Right lobe of liver (tissue), 6 donors: ENCODE measurements at regions not wholly inside any gene's neighbourhood (a gene's known extent, or its start where the extent isn't known, plus 50 kb on each side); places are given as distances from the start of the nearest gene placed in this dataset.
"Not testable (repeated sequence)": the region's sequence is repeated elsewhere in the genome, so short reads cannot be mapped to it uniquely, and the experiment has no call there.

Experiments
- ATAC-seq, 4 donors: fragments of 200-7000 bp; cut with Tn5 transposase; one replicate each; pipeline ENCODE4 v1.9.1; 2020; ENCODE audit warnings: mild to moderate bottlenecking in 4 of 4, moderate library complexity in 4 of 4
- DNase-seq, 3 donors: peaks; one replicate each; pipeline ENCODE4 v3.0.0-alpha.2; 2020
- H3K27ac ChIP-seq, 3 donors: fragments of 200-600 bp; one replicate each; pipeline ENCODE4 v1.8.0; 2022
- H3K27me3 ChIP-seq, 2 donors: fragments of 200-600 bp; one replicate each; pipeline ENCODE4 v1.8.0; 2022
- H3K36me3 ChIP-seq, 4 donors: fragments of 200-600 bp; sonication (generic) in 1 of 4; one replicate each; pipeline versions ENCODE4 v1.5.1 to v1.8.0; 2017 to 2022; ENCODE audit warnings: control low read depth in 1 of 4
- H3K4me1 ChIP-seq, 4 donors: fragments of 200-600 bp; sonication (generic) in 1 of 4; one replicate each; pipeline versions ENCODE4 v1.5.1 to v1.8.0; 2017 to 2022; ENCODE audit warnings: control low read depth in 1 of 4
- H3K4me3 ChIP-seq, 3 donors: fragments of 200-600 bp; one replicate each; pipeline ENCODE4 v1.8.0; 2022
- H3K9me3 ChIP-seq, 4 donors: fragments of 200-600 bp; sonication (generic) in 1 of 4; one replicate each; pipeline versions ENCODE4 v1.5.1 to v1.8.0; 2017 to 2022; ENCODE audit warnings: control low read depth in 1 of 4
- CTCF ChIP-seq, 4 donors: fragments of 200-600 bp in 3 of 4; fragments of 450-650 bp in 1 of 4; IDR thresholded peaks; one replicate each; pipeline versions ENCODE4 v1.5.1 to v1.8.0; 2016 to 2022; ENCODE audit warnings: antibody characterized with exemption in 4 of 4, mild to moderate bottlenecking in 2 of 4
- POLR2A ChIP-seq: fragments of 450-650 bp; IDR thresholded peaks from one replicate; pipeline ENCODE4 v1.6.1; 2017; ENCODE audit warnings: antibody characterized with exemption, mild to moderate bottlenecking
- WGBS: methylation state at CpG from one replicate; pipeline ENCODE4 v1.1.6; 2018; ENCODE audit warnings: low coverage, low lambda C conversion rate; ENCODE audit not compliant: insufficient coverage; ENCODE audit errors: missing lambda C conversion rate; 5-methylcytosine and 5-hydroxymethylcytosine counted together
- intact Hi-C, 2 donors: fragments of 100-400 bp; cut with DNase I; formaldehyde crosslinking; loops; one replicate each; pipeline versions ENCODE4 v1.11.2 to v1.14.1; 2022
- donor health status: DM: no; HTN: yes; CAD: no.
- donor health status: DM: no; HTN: no; CAD: no.
- donor health status: DM: no; HTN: no; CAD: no.
- donor health status: DM: no; HTN: yes; CAD: no.
- donor health status: DM: no; HTN: yes; CAD: no.

- ATAC-seq = no peak
- 22% methylated on average over 1 of the region's 1 CpG for WGBS
- H3K4me3 ChIP-seq = no peak overlapping the region
- no peak overlapping the region for H3K27ac ChIP-seq
- no peak for DNase-seq
- TF ChIP-seq CTCF (IDR thresholded peaks at IDR 0.05) (no peak), POLR2A (no peak)
- no peaks in the 10 kb centered on the region for H3K36me3 ChIP-seq
- H3K4me1 ChIP-seq = no peaks in the 10 kb centered on the region
- intact Hi-C loops = no loop called here
- no peaks in the 10 kb centered on the region for H3K9me3 ChIP-seq
- no peaks in the 10 kb centered on the region for H3K27me3 ChIP-seq
Observed at GRCh38 chr4:156517546-156517945, 454.1 kb downstream of the PDGFC start.

- DNase-seq (no peak), ATAC-seq (no peak)
- H3K36me3 ChIP-seq = no peaks in the 10 kb centered on the region
- TF ChIP-seq POLR2A (no peak), CTCF (IDR thresholded peaks at IDR 0.05) (no peak)
- H3K4me3 ChIP-seq = no peak overlapping the region
- intact Hi-C loops = no loop called here
- H3K27ac ChIP-seq = no peak overlapping the region
- whole genome bisulfite sequencing = 57% methylated on average over 1 of the region's 1 CpG
- H3K27me3 ChIP-seq = no peaks in the 10 kb centered on the region
- no peaks in the 10 kb centered on the region for H3K9me3 ChIP-seq
- no peaks in the 10 kb centered on the region for H3K4me1 ChIP-seq
Observed at GRCh38 chr4:156516698-156517097, 454.9 kb downstream of the PDGFC start.

GRCh38 chr4:156515295-156515694 lies 456.3 kb downstream of the PDGFC start:
- TF ChIP-seq POLR2A (no peak), CTCF (IDR thresholded peaks at IDR 0.05) (no peak)
- intact Hi-C loops = no loop called here
- WGBS = 47% methylated on average over 3 of the region's 3 CpGs
- no peaks in the 10 kb centered on the region for H3K4me1 ChIP-seq
- H3K27ac ChIP-seq = no peak overlapping the region
- H3K9me3 ChIP-seq = no peaks in the 10 kb centered on the region
- no peaks in the 10 kb centered on the region for H3K36me3 ChIP-seq
- no peaks in the 10 kb centered on the region for H3K27me3 ChIP-seq
- H3K4me3 ChIP-seq = no peak overlapping the region
- DNase-seq (no peak), ATAC-seq (no peak)

- Histone ChIP-seq H3K27ac (no peak overlapping the region), H3K4me1 (no peaks in the 10 kb centered on the region), H3K27me3 (no peaks in the 10 kb centered on the region), H3K4me3 (no peak overlapping the region), H3K36me3 (no peaks in the 10 kb centered on the region), H3K9me3 (no peaks in the 10 kb centered on the region)
- peak in 2 of 4 donors; percentile 32 to 38 for ATAC-seq
- intact Hi-C loops = no loop called here
- 31% methylated on average over 2 of the region's 2 CpGs for WGBS
- TF ChIP-seq POLR2A (no peak), CTCF (IDR thresholded peaks at IDR 0.05) (no peak)
- DNase-seq = no peak
Observed at GRCh38 chr4:156512622-156513021, 459.0 kb downstream of the PDGFC start.

GRCh38 chr4:156509921-156510320 lies 461.7 kb downstream of the PDGFC start:
- H3K27ac ChIP-seq, H3K9me3 ChIP-seq, H3K27me3 ChIP-seq, H3K4me3 ChIP-seq, H3K4me1 ChIP-seq, H3K36me3 ChIP-seq, DNase-seq, intact Hi-C loops, ATAC-seq: not testable (repeated sequence)
- 71% methylated on average over 1 of the region's 1 CpG for WGBS
